HT-29 (cell line): ENCODE measurements at regions not wholly inside any gene's neighbourhood (a gene's known extent, or its start where the extent isn't known, plus 50 kb on each side); places are given as distances from the start of the nearest gene placed in this dataset.
A peak's percentile ranks its signal among the peaks of the same experiment; 100 is the strongest.

Experiments used
- DNase-seq: peaks from one replicate; pipeline ENCODE4 v3.0.0-alpha.2; 2015; ENCODE audit warnings: low spot score

DNA sequence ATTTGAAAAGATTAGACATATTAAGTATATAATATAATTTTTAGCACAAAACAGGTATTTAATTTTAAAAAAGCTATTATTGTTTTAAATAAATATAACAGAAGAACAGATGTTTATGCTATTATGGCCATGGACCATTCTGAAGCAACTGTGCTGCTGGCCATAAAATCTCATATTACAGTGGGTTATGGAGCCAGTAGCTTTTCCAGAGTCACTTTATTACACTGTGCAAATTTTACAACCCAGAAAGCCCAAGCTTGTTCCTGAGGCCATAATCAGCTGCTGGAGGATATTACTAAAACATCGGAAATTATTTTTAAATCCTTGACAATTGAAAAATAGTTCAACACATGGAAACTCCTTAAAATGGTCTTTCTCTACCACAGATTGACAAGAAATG is 557.3 kb upstream of the KCNMB2 start:
- no peak for DNase-seq

- DNase-seq, result no peak
Measured at GRCh38 chr3:177979703-177980102, 556.5 kb upstream of the KCNMB2 start.

DNA sequence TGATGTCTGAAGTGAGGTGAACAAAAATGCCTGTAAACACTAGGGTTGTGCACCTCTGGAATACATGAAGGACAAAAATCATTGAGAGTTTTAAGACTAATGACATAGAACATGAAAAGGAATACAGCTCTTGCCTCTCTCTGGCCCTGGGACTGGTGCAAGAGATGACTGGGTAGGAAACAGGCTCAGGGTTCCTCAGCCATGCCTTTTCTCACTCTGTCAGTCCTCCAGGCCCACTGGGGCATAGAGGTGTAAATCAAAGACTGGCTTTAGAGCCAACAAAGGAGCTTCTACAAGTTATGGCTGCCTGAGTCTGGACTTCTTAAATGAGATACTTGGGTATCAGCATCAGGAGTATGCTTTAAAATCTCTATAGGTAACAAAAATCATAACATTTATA is 554.7 kb upstream of the KCNMB2 start:
- no peak for DNase-seq

GRCh38 chr3:177982034-177982433 is 554.2 kb upstream of the KCNMB2 start:
- no peak for DNase-seq

GRCh38 chr3:177983320-177983719 is 552.9 kb upstream of the KCNMB2 start:
- no peak for DNase-seq

DNA sequence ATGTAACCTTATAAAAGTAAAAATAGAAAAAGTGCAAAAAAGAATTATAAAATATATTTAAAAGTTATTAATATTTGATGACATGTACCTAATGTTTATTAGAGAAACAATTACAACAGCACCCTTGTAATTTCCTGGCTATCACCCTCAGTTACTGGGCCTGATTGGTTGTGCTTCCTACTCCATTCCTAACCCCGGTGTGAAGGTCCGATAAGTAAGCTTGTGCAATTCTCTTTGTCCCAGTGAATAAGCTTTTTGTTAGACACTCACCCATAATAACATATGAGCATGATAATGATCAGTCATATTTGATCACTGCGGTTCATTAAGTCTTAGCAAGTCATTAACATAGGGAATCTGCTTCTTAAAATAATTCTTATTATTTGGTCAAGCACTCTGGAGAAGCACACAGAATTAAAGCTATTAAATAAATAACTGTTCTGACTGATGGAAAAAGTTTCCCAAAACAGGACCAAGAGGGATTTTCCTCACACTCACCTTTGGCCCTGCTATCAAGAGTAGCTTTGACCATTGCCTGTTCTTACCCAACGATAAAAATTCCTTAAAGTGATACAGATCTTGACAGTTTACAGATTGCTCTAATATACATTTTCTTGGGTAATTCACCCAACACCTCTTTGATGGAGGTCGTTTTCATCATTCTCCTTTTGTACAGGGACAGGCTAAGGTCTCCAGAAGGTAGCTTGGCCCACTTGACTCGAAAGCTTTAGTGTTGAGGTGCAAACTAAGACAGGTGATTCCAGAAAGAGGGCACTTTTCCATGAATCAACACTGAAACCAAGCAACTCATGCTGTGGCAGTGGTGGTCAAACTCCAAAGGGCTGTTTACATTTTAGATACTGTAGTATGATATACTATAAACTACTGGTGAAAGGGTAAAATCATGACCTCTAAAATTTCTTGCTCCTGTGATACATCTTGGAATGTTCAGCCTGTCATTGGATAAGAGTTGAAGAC is 543.0 kb upstream of the KCNMB2 start:
- peak; percentile 9 for DNase-seq

DNA sequence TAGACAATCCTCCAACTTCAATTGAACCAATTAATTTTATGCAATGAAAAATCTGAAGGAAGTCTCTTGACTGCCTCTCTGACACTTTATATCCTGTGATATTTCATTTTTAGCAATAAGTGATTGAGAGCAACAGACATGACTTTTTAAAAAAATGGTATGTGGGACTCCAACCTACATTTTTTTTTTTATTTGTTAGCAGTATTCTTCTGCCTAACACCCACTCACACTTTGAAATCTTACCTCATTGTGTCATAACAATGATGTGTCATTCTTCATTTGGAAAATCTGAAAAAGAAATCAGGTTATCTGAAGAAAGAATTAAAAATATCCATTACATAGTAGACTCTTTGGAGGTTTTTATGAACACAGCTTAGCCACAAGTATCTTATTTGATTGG is 541.3 kb upstream of the KCNMB2 start:
- no peak for DNase-seq

GRCh38 chr3:177995381-177996085 is 540.7 kb upstream of the KCNMB2 start:
- no peak for DNase-seq

DNA sequence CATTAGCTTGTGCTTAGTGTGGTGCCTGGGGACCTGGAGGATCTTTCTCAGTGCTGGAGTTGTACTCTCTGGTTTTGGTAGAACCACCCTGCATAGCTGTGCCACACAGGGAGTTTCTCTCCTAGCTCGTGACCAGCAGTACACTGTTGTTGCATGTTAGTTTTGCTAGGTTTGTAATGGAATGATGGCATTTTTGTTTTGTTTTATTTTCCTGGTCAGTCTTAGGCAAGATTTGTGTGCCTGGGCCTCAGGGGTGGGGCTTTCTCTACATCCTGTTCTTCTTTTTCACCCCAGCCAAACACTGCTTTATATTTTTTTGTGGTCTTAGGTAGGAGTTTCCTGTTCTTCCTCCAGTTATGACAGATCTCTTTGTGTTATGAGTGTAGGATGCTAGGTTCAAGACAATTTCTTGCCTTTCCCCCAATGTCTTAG is 534.5 kb upstream of the KCNMB2 start:
- no peak for DNase-seq

- DNase-seq, result no peak
Measured at GRCh38 chr3:178002113-178002512, 534.1 kb upstream of the KCNMB2 start.

- no peak for DNase-seq
Measured at GRCh38 chr3:178003756-178004155, 532.5 kb upstream of the KCNMB2 start.

GRCh38 chr3:178005961-178006360 is 530.3 kb upstream of the KCNMB2 start:
- no peak for DNase-seq

GRCh38 chr3:178010306-178010705 is 525.9 kb upstream of the KCNMB2 start:
- no peak for DNase-seq

DNA sequence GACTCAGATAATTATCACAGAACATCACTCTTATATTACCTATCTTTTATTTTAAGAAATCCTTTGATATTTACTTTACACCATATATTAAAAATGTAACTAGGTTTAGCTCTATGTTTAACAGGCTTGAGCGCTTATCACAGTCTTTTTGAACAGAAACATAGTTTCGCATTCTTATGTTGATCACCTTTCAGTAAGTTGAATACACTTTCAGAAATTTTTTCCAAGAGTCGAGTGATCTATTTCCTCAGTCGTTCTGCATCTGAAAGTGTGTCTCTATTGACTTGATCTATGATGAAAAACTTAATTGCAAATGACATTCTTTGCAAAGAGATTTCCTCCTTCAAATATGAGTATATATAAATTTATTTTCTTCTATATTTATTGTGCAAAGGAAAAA is 516.6 kb upstream of the KCNMB2 start:
- no peak for DNase-seq

DNA sequence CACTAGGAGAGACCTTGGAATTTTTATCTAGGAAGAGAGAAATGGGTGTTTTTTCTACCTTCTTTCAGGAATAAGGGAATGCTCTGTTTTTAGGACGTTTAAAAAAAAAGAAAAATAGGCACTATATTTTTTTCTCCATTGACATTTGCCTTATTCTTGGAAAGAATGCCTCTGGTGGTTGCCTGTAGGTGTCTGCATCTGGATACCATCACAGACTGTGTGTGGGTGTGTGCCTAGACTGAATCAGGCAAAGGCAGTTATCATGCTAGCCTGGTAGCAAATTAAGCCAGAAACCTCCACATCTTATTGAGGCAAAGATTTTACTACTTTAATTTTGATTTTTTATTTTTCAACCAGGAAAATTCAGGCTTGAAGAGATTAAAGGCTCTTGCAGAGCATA is 513.6 kb upstream of the KCNMB2 start:
- DNase-seq, result no peak

DNA sequence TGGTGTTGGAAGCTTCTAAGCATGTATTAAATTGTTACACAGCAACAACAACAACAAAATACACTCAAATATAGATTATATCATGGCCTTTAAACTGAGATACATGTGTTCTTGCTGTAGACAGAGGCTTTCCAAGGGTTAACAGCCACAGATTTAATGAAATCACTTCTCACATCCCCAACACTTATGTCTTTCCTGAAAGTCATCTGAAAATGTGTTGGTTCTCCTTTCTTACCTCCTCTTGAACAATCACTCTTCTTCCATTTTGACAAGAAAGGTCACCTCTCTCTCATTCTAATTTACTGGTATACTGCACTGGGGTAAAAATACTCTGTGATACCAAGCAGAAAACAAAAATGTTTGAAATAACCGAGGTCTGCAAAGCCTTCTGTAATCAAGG is 507.3 kb upstream of the KCNMB2 start:
- no peak for DNase-seq

GRCh38 chr3:178036451-178037144 is 499.6 kb upstream of the KCNMB2 start:
- no peak for DNase-seq

GRCh38 chr3:178041931-178042330 is 494.3 kb upstream of the KCNMB2 start:
- no peak for DNase-seq

DNA sequence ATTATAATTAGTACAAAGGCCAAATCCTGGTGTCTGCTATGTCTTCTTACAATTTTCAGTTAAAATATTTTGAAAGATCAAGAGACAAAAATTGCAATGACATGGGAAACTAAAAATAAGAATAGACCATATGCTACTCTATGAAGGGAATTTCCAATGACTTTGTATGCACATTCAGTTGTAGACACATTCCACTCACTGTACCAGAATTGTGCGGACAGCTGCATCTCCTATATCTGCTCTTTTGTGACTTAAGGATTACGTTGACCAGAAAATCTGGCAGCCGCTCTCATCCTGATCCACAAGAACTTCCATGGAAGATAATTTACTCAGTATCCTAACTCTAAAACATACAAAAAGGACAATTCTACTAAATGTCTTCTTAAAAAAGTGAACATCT is 493.9 kb upstream of the KCNMB2 start:
- DNase-seq, result no peak

GRCh38 chr3:178043084-178043483 is 493.2 kb upstream of the KCNMB2 start:
- no peak for DNase-seq

DNA sequence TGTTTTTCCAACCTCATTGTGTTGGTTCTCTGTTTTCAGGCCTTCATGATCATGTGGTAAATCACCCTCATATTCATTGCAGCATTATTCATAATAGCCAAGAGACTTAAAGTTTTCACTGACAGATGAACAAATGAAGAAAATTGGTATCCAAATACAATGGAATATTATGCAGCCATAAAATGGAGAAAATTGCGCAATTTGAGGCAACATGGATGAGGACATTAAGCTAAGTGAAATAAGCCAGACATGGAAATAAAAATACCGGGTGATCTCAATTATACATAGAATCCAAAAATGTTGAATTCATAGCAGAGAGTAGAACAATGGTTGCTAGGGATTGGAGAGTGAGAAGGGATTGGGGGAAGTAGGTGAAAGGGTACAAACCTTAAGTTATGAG is 491.9 kb upstream of the KCNMB2 start:
- DNase-seq, result no peak

GRCh38 chr3:178047496-178047895 is 488.7 kb upstream of the KCNMB2 start:
- no peak for DNase-seq
